Eye (tissue), 1 donor: ENCODE measurements at regions not wholly inside any gene's neighbourhood (a gene's known extent, or its start where the extent isn't known, plus 50 kb on each side); places are given as distances from the start of the nearest gene placed in this dataset.
A peak's percentile ranks its signal among the peaks of the same experiment; 100 is the strongest.
"Not testable (repeated sequence)": the region's sequence is repeated elsewhere in the genome, so short reads cannot be mapped to it uniquely, and the experiment has no call there.

Source experiments
- DNase-seq: peaks from one replicate; pipeline ENCODE4 v3.0.0-alpha.2; 2015

- DNase-seq, result no peak
Measured at GRCh38 chr5:75940418-75940817, 142.8 kb upstream of the SV2C start.

GRCh38 chr5:75935572-75935971 is 147.6 kb upstream of the SV2C start:
- DNase-seq, result no peak

GRCh38 chr5:75933489-75933888 is 149.7 kb upstream of the SV2C start:
- DNase-seq, result no peak

- DNase-seq, result no peak
Measured at GRCh38 chr5:75931175-75931574, 152.0 kb upstream of the SV2C start.

GRCh38 chr5:75928992-75929391 is 154.2 kb upstream of the SV2C start:
- DNase-seq, result no peak

- DNase-seq, result no peak
Measured at GRCh38 chr5:75922480-75922879, 160.7 kb upstream of the SV2C start.

- DNase-seq, result no peak
Measured at GRCh38 chr5:75921011-75921410, 162.2 kb upstream of the SV2C start.

- no peak for DNase-seq
Measured at GRCh38 chr5:75916144-75916543, 167.0 kb upstream of the SV2C start.

- DNase-seq, result no peak
Measured at GRCh38 chr5:75909223-75909622, 174.0 kb upstream of the SV2C start.

- DNase-seq, result no peak
Measured at GRCh38 chr5:75907651-75908050, 175.5 kb upstream of the SV2C start.

GRCh38 chr5:75894482-75894881 is 177.2 kb upstream of the POC5 start:
- no peak for DNase-seq

- DNase-seq, result no peak
Measured at GRCh38 chr5:75891736-75892135, 174.5 kb upstream of the POC5 start.

- DNase-seq, result no peak
Measured at GRCh38 chr5:75891020-75891419, 173.8 kb upstream of the POC5 start.

GRCh38 chr5:75890546-75890945 is 173.3 kb upstream of the POC5 start:
- no peak for DNase-seq

GRCh38 chr5:75886706-75887105 is 169.5 kb upstream of the POC5 start:
- no peak for DNase-seq

GRCh38 chr5:75885849-75886596 is 168.8 kb upstream of the POC5 start:
- DNase-seq, result peak; percentile 19

GRCh38 chr5:75885321-75885720 is 168.1 kb upstream of the POC5 start:
- no peak for DNase-seq

- no peak for DNase-seq
Measured at GRCh38 chr5:75869891-75870290, 152.7 kb upstream of the POC5 start.

- DNase-seq, result no peak
Measured at GRCh38 chr5:75862872-75863271, 145.6 kb upstream of the POC5 start.

- not testable (repeated sequence) for DNase-seq
Measured at GRCh38 chr5:75859621-75860020, 142.4 kb upstream of the POC5 start.

GRCh38 chr5:75856056-75856455 is 138.8 kb upstream of the POC5 start:
- DNase-seq, result no peak

GRCh38 chr5:75848077-75848476 is 130.8 kb upstream of the POC5 start:
- no peak for DNase-seq

- no peak for DNase-seq
Measured at GRCh38 chr5:75847561-75848021, 130.4 kb upstream of the POC5 start.

- DNase-seq, result no peak
Measured at GRCh38 chr5:75844301-75844700, 127.1 kb upstream of the POC5 start.

- DNase-seq, result no peak
Measured at GRCh38 chr5:75843319-75843718, 126.1 kb upstream of the POC5 start.
